ENCODE measurements at regions not wholly inside any gene's neighbourhood (a gene's known extent, or its start where the extent isn't known, plus 50 kb on each side); places are given as distances from the start of the nearest gene placed in this dataset.

GRCh38 chr1:195656780-195657179 is 951.5 kb downstream of the KCNT2 start:
- TF ChIP-seq POLR2A (IDR thresholded peaks at IDR 0.05) (no peak), CTCF (IDR thresholded peaks at IDR 0.05) (no peak)

Measured in heart left ventricle (tissue), 13 donors.